ENCODE measurements at regions not wholly inside any gene's neighbourhood (a gene's known extent, or its start where the extent isn't known, plus 50 kb on each side); places are given as distances from the start of the nearest gene placed in this dataset.

- no peak for TF ChIP-seq CTCF (conservative IDR thresholded peaks at IDR 0.05; ENCODE audit: low read depth, low read length)
- TF ChIP-seq EZH2 (IDR thresholded peaks at IDR 0.05; ENCODE audit: low read length, unreplicated experiment) = no peak
Observed at GRCh38 chr22:49532869-49533802, 294.5 kb downstream of the BRD1 start.

Data from PC-3 (cell line).